HCT116 (cell line): ENCODE measurements at regions not wholly inside any gene's neighbourhood (a gene's known extent, or its start where the extent isn't known, plus 50 kb on each side); places are given as distances from the start of the nearest gene placed in this dataset.

Experiments used
- CBX3 ChIP-seq: IDR thresholded peaks from 2 replicates; pipeline ENCODE4 v1.6.1; 2012; ENCODE audit warnings: low read depth
- EZH2 ChIP-seq: fragments of 200-600 bp; sonication (generic); IDR thresholded peaks from 2 replicates; pipeline ENCODE4 v1.6.1; 2017; ENCODE audit warnings: antibody characterized with exemption, mixed run types
- POLR2A ChIP-seq: IDR thresholded peaks from 2 replicates; pipeline ENCODE4 v1.7.0; 2011; ENCODE audit warnings: borderline replicate concordance; ENCODE audit not compliant: insufficient read depth, insufficient read length; ENCODE audit errors: extremely low read depth
- POLR2AphosphoS5 ChIP-seq: IDR thresholded peaks from 2 replicates; pipeline ENCODE4 v1.6.1; 2011; ENCODE audit warnings: mild to moderate bottlenecking, low read depth, low read length, moderate library complexity
- RAD21 ChIP-seq: IDR thresholded peaks from 2 replicates; pipeline ENCODE4 v1.6.1; 2012; ENCODE audit warnings: low read depth, mild to moderate bottlenecking
- SP1 ChIP-seq: IDR thresholded peaks from 2 replicates; pipeline ENCODE4 v1.6.1; 2012; ENCODE audit warnings: low read depth
- TF ChIP-seq, protein P1 (sequence below), 3 experiments: fragments of 200-600 bp in 1 of 3; sonication (generic) in 1 of 3; IDR thresholded peaks in 2 of 3; conservative IDR thresholded peaks in 1 of 3; 2 replicates each; pipeline ENCODE4 v1.5.1; 2012 to 2017; ENCODE audit warnings: low read depth in 2 of 3, low read length in 2 of 3, antibody characterized with exemption in 1 of 3, borderline replicate concordance in 1 of 3, control low read depth in 1 of 3, mild to moderate bottlenecking in 1 of 3, mixed read lengths in 1 of 3, mixed run types in 1 of 3, moderate library complexity in 1 of 3; ENCODE audit not compliant: insufficient read depth in 1 of 3
- TF ChIP-seq, protein P2 (sequence below): IDR thresholded peaks from 2 replicates; pipeline ENCODE4 v1.6.1; 2012

DNA sequence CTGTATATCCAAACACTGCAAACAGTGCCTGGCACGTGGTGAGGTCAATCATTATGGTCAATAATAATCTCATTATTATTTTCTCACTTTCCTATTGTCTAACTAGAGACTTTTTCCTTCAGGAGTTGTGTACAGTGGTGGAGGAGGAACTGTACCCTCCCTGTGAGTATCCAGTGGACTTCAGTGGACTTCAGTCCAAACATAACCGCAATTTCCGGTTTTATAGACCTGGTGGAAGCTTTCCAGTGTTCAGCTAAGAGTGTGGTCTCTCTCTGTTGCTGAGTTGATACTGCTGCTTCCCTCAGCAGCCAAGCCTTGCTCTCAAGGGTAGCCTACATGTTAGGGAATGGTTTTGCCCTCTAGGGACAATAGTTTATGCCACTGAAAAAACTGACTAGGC, 447.1 kb downstream of the TMEM182 start:
- TF ChIP-seq, protein P1, sequence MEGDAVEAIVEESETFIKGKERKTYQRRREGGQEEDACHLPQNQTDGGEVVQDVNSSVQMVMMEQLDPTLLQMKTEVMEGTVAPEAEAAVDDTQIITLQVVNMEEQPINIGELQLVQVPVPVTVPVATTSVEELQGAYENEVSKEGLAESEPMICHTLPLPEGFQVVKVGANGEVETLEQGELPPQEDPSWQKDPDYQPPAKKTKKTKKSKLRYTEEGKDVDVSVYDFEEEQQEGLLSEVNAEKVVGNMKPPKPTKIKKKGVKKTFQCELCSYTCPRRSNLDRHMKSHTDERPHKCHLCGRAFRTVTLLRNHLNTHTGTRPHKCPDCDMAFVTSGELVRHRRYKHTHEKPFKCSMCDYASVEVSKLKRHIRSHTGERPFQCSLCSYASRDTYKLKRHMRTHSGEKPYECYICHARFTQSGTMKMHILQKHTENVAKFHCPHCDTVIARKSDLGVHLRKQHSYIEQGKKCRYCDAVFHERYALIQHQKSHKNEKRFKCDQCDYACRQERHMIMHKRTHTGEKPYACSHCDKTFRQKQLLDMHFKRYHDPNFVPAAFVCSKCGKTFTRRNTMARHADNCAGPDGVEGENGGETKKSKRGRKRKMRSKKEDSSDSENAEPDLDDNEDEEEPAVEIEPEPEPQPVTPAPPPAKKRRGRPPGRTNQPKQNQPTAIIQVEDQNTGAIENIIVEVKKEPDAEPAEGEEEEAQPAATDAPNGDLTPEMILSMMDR (IDR thresholded peaks at IDR 0.05 in 2 of 3, conservative IDR thresholded peaks at IDR 0.05 in 1 of 3; ENCODE audit: borderline replicate concordance in 1 of 3, insufficient read depth in 1 of 3, low read depth in 2 of 3, low read length in 2 of 3): no peak
- TF ChIP-seq EZH2: no peak
- no peak for TF ChIP-seq CBX3
- no peak for TF ChIP-seq SP1
- no peak for TF ChIP-seq POLR2A
- no peak for TF ChIP-seq RAD21
- TF ChIP-seq, protein P2, sequence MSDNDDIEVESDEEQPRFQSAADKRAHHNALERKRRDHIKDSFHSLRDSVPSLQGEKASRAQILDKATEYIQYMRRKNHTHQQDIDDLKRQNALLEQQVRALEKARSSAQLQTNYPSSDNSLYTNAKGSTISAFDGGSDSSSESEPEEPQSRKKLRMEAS: no peak
- no peak for TF ChIP-seq POLR2AphosphoS5
